ENCODE measurements at regions not wholly inside any gene's neighbourhood (a gene's known extent, or its start where the extent isn't known, plus 50 kb on each side); places are given as distances from the start of the nearest gene placed in this dataset.

GRCh38 chr6:139839506-139840156 lies 465.2 kb upstream of the CITED2 start:
- DNase-seq = peak; percentile 89

- no peak for DNase-seq
Measured at GRCh38 chr6:139834232-139834631, 459.8 kb upstream of the CITED2 start.

GRCh38 chr6:139833592-139833991 lies 459.1 kb upstream of the CITED2 start:
- DNase-seq = no peak

GRCh38 chr6:139832493-139833305 lies 458.3 kb upstream of the CITED2 start:
- DNase-seq = no peak

GRCh38 chr6:139829576-139829975 lies 455.1 kb upstream of the CITED2 start:
- no peak for DNase-seq

- no peak for DNase-seq
Measured at GRCh38 chr6:139828751-139829519, 454.5 kb upstream of the CITED2 start.

GRCh38 chr6:139825935-139826374 lies 451.5 kb upstream of the CITED2 start:
- DNase-seq = no peak

GRCh38 chr6:139824864-139825263 lies 450.4 kb upstream of the CITED2 start:
- DNase-seq = no peak

GRCh38 chr6:139823808-139824126 lies 449.3 kb upstream of the CITED2 start:
- no peak for DNase-seq

GRCh38 chr6:139823099-139823807 lies 448.8 kb upstream of the CITED2 start:
- DNase-seq = no peak

- DNase-seq = no peak
Measured at GRCh38 chr6:139821676-139822223, 447.3 kb upstream of the CITED2 start.

GRCh38 chr6:139820210-139820609 lies 445.8 kb upstream of the CITED2 start:
- DNase-seq = no peak

GRCh38 chr6:139819776-139820175 lies 445.3 kb upstream of the CITED2 start:
- no peak for DNase-seq

GRCh38 chr6:139812939-139813338 lies 438.5 kb upstream of the CITED2 start:
- no peak for DNase-seq

- no peak for DNase-seq
Measured at GRCh38 chr6:139801571-139802321, 427.3 kb upstream of the CITED2 start.

GRCh38 chr6:139800837-139801236 lies 426.4 kb upstream of the CITED2 start:
- no peak for DNase-seq

- no peak for DNase-seq
Measured at GRCh38 chr6:139790527-139790926, 416.1 kb upstream of the CITED2 start.

- no peak for DNase-seq
Measured at GRCh38 chr6:139784222-139784769, 409.8 kb upstream of the CITED2 start.

- DNase-seq = no peak
Measured at GRCh38 chr6:139779988-139780774, 405.7 kb upstream of the CITED2 start.

- no peak for DNase-seq
Measured at GRCh38 chr6:139778688-139779087, 404.2 kb upstream of the CITED2 start.

- no peak for DNase-seq
Measured at GRCh38 chr6:139778106-139778505, 403.7 kb upstream of the CITED2 start.

Data from SIG-M5 (cell line).